ENCODE measurements at regions not wholly inside any gene's neighbourhood (a gene's known extent, or its start where the extent isn't known, plus 50 kb on each side); places are given as distances from the start of the nearest gene placed in this dataset.

DNA sequence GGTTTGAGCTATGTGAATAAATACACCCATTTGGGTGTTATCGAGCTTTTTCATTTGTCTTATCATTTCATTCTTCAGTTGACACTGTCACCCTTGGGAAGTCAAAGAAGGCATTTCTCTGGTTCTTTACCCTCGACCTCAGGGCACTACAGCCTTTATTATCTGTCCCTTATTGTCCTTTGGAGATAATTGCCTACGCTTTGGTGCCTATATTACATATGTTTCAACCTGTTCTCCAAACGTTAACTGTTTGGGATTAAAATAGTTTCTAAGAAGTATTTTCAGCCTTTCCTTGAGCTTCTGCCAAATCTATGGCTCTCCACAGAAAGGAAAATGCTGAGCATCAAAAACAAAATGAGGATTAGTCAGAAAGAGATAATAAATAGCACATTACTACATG is 395.4 kb upstream of the ADAMTS9 start:
- H3K27ac ChIP-seq, result no peak overlapping the region
- no peaks in the 10 kb centered on the region for H3K36me3 ChIP-seq
- H3K27me3 ChIP-seq, result no peaks in the 10 kb centered on the region
- H3K4me1 ChIP-seq (ENCODE audit: insufficient read depth), result peaks cover 7% of the 10 kb centered on the region
- intact Hi-C loops (cut with DNase I), result no loop called here
- no peak overlapping the region for H3K4me3 ChIP-seq
- no peak for TF ChIP-seq POLR2A (IDR thresholded peaks at IDR 0.05)
- TF ChIP-seq EP300 (IDR thresholded peaks at IDR 0.05), result no peak
- TF ChIP-seq, protein P1, sequence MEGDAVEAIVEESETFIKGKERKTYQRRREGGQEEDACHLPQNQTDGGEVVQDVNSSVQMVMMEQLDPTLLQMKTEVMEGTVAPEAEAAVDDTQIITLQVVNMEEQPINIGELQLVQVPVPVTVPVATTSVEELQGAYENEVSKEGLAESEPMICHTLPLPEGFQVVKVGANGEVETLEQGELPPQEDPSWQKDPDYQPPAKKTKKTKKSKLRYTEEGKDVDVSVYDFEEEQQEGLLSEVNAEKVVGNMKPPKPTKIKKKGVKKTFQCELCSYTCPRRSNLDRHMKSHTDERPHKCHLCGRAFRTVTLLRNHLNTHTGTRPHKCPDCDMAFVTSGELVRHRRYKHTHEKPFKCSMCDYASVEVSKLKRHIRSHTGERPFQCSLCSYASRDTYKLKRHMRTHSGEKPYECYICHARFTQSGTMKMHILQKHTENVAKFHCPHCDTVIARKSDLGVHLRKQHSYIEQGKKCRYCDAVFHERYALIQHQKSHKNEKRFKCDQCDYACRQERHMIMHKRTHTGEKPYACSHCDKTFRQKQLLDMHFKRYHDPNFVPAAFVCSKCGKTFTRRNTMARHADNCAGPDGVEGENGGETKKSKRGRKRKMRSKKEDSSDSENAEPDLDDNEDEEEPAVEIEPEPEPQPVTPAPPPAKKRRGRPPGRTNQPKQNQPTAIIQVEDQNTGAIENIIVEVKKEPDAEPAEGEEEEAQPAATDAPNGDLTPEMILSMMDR (IDR thresholded peaks at IDR 0.05), result no peak
- DNase-seq, result no peak
- H3K9me3 ChIP-seq, result no peaks in the 10 kb centered on the region
- WGBS, 3 donors, result 20 to 27% (median 21%) methylated on average over 4 of the region's 4 CpGs

DNA sequence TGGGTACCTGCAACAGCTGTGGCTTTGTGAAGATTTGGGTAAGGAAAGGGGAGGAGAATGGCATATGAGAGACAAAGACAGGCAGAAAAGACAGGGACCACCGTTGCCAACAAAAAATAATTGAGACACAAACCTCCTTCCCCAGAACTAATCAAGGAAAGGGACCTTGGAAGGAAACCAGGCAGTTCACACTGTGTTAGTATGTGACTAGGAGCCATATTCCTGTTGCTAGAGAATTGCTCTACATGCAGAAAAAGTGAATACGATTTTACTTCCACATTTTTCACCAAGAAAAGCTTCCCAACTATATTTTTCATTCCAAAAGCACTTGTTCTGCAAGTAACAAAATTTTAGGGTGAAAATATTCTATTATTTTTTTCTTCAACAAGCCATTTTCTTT is 393.7 kb upstream of the ADAMTS9 start:
- intact Hi-C loops (cut with DNase I), result no loop called here
- WGBS, 3 donors, result 47 to 56% (median 49%) methylated on average over 2 of the region's 2 CpGs
- H3K9me3 ChIP-seq, result no peaks in the 10 kb centered on the region

DNA sequence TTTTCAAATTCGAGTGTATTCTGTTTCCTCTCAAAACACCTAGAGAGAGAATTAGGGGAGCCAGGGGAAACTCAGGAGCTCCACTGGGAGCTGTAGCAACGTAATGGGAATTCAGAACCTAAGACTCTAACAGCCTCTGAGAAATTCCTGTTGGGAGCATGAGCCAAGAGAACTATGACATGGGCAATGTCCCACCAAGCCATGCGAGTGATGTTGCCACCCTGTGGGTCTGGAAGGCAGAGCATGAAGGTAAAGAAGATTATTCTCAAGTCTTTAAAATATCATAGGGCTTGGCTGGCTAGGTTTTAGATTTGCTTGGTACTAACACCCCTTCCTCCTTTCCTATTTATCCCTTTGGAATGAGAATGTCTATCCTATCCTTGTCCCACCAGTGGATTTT is 392.6 kb upstream of the ADAMTS9 start:
- Histone ChIP-seq H3K27ac (no peak overlapping the region), H3K4me1 (ENCODE audit: insufficient read depth) (peaks cover 7% of the 10 kb centered on the region), H3K9me3 (no peaks in the 10 kb centered on the region), H3K4me3 (no peak overlapping the region), H3K27me3 (no peaks in the 10 kb centered on the region), H3K36me3 (no peaks in the 10 kb centered on the region)
- no peak for DNase-seq
- 84 to 89% (median 87%) methylated on average over 3 of the region's 3 CpGs for WGBS, 3 donors
- intact Hi-C loops (cut with DNase I), result no loop called here
- no peak for TF ChIP-seq POLR2A (IDR thresholded peaks at IDR 0.05)
- TF ChIP-seq, protein P1 (IDR thresholded peaks at IDR 0.05), result no peak
- no peak for TF ChIP-seq EP300 (IDR thresholded peaks at IDR 0.05)

More for the DNA sequence above, 393.7 kb upstream of the ADAMTS9 start:
- Histone ChIP-seq H3K27me3 (no peaks in the 10 kb centered on the region), H3K27ac (no peak overlapping the region), H3K4me1 (ENCODE audit: insufficient read depth) (peaks cover 7% of the 10 kb centered on the region), H3K4me3 (no peak overlapping the region), H3K36me3 (no peaks in the 10 kb centered on the region)
- no peak for DNase-seq
- TF ChIP-seq POLR2A (IDR thresholded peaks at IDR 0.05), result no peak
- no peak for TF ChIP-seq EP300 (IDR thresholded peaks at IDR 0.05)
- TF ChIP-seq, protein P1 (IDR thresholded peaks at IDR 0.05), result no peak

DNA sequence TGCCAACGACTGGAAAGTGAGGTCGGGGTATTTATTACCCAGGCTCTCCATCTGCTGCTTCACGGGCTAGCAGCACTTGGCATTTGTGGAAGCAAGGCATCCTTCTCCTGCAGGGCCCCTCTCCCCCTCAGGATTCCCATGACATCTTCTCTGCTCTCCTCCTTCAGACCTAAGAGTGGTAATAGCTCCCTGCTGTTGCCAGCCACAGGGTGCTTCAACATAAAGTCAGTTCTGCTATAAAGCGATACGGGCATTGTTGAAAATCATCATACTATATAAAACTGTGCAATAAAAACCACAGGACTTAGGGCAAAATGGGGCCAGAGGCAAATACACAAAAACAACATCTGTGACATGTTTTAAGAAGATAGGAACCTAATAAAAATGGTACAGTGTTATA is 391.8 kb upstream of the ADAMTS9 start:
- H3K27ac ChIP-seq, result no peak overlapping the region
- no peaks in the 10 kb centered on the region for H3K9me3 ChIP-seq
- H3K4me1 ChIP-seq (ENCODE audit: insufficient read depth), result peaks cover 7% of the 10 kb centered on the region
- no peaks in the 10 kb centered on the region for H3K36me3 ChIP-seq
- H3K27me3 ChIP-seq, result no peaks in the 10 kb centered on the region
- WGBS, 3 donors, result 84 to 88% (median 87%) methylated on average over 5 of the region's 5 CpGs
- no peak for DNase-seq
- no peak overlapping the region for H3K4me3 ChIP-seq
- intact Hi-C loops (cut with DNase I), result no loop called here
- TF ChIP-seq EP300 (IDR thresholded peaks at IDR 0.05), result no peak
- TF ChIP-seq, protein P1 (IDR thresholded peaks at IDR 0.05), result no peak
- TF ChIP-seq POLR2A (IDR thresholded peaks at IDR 0.05), result no peak

DNA sequence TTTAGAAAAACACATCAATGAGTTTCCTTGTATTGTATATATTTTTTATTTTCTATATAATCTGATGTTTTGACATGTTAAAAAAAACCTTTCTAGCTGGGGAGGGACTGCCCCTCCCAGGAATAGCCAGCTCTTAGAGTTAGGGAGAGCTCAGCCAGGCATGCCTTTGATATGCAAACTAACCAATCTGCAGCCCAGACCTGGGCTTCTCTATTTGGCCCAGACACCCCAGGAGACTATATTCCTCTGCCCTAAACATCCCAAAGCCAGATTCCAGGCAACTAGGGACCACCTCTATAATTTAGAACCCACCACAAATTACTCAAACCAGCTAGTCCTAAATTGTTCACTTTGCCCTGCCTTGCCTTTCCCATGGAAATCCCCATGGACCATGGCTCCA is 390.9 kb upstream of the ADAMTS9 start:
- DNase-seq, result no peak
- H3K27me3 ChIP-seq, result no peaks in the 10 kb centered on the region

More for the DNA sequence above, 390.9 kb upstream of the ADAMTS9 start:
- Histone ChIP-seq H3K4me1 (ENCODE audit: insufficient read depth) (peaks cover 6% of the 10 kb centered on the region), H3K9me3 (no peaks in the 10 kb centered on the region), H3K36me3 (no peaks in the 10 kb centered on the region), H3K4me3 (no peak overlapping the region), H3K27ac (no peak overlapping the region)
- intact Hi-C loops (cut with DNase I), result no loop called here
- no peak for TF ChIP-seq POLR2A (IDR thresholded peaks at IDR 0.05)
- TF ChIP-seq, protein P1 (IDR thresholded peaks at IDR 0.05), result no peak

Measured in ovary (tissue), 7 donors.